ENCODE measurements at regions not wholly inside any gene's neighbourhood (a gene's known extent, or its start where the extent isn't known, plus 50 kb on each side); places are given as distances from the start of the nearest gene placed in this dataset.
"Not testable (repeated sequence)": the region's sequence is repeated elsewhere in the genome, so short reads cannot be mapped to it uniquely, and the experiment has no call there.

DNA sequence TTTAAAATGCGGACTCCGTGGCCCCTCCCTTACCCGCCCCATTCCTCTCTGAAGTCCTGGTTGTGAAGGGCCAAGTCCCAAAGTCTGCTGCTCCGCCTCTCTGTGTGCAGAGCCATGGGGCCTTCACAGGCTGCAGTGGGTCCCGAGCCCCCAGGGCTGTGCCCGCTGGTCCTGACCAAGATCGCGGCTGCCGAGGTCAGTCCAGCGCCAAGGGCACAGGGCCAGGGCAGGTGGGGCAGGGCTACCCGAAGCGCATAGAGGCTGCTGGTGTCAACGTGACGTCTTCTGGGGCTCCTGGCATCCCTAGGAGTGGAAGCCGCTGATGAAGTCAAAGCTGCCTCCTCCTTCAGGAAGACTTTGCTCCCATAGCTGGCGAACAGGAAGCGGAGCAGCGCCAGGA, 858.8 kb downstream of the TUBA3C start:
- H3K9me3 Mint-ChIP-seq; ATAC-seq (ENCODE audit: low read depth); H3K36me3 Mint-ChIP-seq; H3K4me3 Mint-ChIP-seq; H3K27me3 Mint-ChIP-seq; DNase-seq (ENCODE audit: low spot score in 2 of 2); H3K4me1 Mint-ChIP-seq; H3K27ac Mint-ChIP-seq: not testable (repeated sequence)

DNA sequence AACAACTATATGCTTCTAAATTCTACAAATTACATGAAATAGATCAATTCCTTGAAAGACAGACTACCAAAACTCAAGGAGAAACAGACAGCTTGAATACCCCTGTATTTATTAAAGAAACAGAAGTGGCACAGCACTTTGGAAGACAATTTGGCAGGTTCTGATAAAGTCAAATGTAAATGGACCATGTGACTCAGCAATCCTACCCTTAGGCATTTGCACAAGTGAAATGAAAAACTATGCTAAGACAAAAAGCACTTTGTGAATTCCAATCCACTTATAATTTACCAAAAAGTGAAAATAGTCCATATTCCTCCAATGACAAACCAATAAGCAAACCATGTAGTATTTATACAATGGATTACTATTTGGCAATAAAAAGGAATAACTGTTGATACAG, 862.0 kb downstream of the TUBA3C start:
- not testable (repeated sequence) for H3K9me3 Mint-ChIP-seq, H3K4me1 Mint-ChIP-seq, H3K4me3 Mint-ChIP-seq

DNA sequence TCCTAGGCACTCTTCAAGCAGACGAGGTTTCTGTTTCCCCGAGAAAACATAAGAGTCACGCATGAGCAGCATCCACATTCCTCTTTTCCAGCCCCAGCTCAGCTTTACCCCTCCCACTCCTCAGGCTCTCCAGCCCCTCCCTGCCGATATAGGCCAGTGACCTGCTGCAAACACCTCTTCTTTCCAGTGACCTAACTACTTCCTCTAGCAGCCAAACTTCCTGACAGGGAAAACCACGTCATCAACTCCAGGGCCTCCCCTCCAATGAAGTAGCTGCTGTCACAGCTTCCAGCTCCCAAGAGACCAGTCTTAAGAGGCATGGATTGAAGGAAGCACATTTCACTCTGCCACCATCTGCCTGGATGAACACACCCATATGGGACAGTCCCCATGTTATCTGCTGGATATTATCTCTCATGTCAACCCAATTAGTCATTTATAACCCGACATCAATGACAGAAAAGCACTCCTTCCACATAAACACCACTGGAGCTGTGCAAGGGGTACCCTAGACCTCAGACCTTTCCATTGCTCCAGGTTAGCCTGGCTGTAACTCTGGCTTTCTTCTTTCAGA, 878.3 kb downstream of the TUBA3C start:
- not testable (repeated sequence) for H3K9me3 Mint-ChIP-seq; H3K27me3 Mint-ChIP-seq; H3K36me3 Mint-ChIP-seq; ATAC-seq (ENCODE audit: low read depth); DNase-seq (ENCODE audit: low spot score in 2 of 2); H3K27ac Mint-ChIP-seq; H3K4me1 Mint-ChIP-seq; H3K4me3 Mint-ChIP-seq

More for the DNA sequence above, 862.0 kb downstream of the TUBA3C start:
- not testable (repeated sequence) for ATAC-seq (ENCODE audit: low read depth); H3K36me3 Mint-ChIP-seq; DNase-seq (ENCODE audit: low spot score in 2 of 2); H3K27me3 Mint-ChIP-seq; H3K27ac Mint-ChIP-seq

DNA sequence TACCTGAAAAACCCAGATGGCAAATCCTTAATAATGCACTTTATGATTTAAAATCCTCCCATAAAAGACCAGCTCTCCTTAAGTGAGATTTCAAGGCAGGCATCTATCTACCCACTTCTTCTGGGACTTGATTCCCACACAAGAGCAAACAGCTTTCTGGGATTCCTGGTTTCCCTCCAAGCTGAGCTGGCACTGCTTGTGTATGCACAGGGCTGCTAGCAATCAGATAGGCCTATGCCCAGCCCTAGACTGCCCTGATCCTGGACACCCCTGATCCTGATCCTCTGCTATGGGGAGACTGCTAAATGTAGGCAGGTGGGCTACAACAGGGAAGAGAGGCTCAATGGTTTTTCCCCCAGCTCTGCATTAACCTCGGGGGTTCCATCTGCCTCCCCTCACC, 880.7 kb downstream of the TUBA3C start:
- not testable (repeated sequence) for H3K36me3 Mint-ChIP-seq; H3K27ac Mint-ChIP-seq; ATAC-seq (ENCODE audit: low read depth); H3K4me1 Mint-ChIP-seq; H3K4me3 Mint-ChIP-seq; DNase-seq (ENCODE audit: low spot score in 2 of 2); H3K27me3 Mint-ChIP-seq; H3K9me3 Mint-ChIP-seq

DNA sequence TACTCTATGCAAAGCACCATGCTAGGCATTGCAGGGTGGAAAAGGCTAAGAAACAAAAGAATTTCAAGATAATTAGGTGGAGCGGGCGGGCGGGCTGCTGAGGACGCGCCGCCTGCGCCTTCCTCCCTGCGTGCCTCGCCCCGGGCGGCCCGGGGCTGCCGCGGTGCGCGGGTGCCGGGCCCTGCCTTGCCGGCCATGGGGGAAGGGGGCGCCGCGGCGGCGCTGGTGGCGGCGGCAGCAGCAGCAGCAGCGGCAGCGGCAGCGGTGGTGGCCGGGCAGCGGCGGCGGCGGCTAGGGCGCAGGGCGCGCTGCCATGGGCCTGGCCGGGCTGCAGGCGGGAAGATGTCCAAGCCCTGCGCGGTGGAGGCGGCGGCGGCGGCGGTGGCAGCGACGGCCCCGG, 884.3 kb downstream of the TUBA3C start:
- not testable (repeated sequence) for H3K27ac Mint-ChIP-seq; H3K9me3 Mint-ChIP-seq; DNase-seq (ENCODE audit: low spot score in 2 of 2); H3K4me1 Mint-ChIP-seq; H3K27me3 Mint-ChIP-seq; H3K4me3 Mint-ChIP-seq; H3K36me3 Mint-ChIP-seq
- peak; percentile 21 for ATAC-seq (ENCODE audit: low read depth)

DNA sequence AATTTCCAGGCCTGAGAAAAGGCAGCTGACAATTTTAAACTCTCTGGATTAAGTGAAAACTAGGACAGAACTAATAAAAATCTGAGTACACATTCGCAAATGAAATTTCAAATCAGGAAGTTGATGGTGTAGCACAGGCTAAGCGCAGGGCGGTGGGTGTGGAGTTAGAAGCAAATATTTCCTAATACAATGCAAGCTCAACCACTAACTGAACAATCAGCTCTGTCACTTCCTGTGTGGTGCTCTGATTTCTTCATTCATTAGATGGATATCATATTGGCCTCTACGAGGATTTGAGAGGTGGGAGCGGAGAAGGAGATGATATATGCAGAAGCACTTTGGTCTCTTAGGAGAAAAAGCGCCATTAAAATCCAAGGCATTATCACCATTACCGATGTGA, 885.0 kb downstream of the TUBA3C start:
- not testable (repeated sequence) for H3K36me3 Mint-ChIP-seq, H3K27ac Mint-ChIP-seq

DNA sequence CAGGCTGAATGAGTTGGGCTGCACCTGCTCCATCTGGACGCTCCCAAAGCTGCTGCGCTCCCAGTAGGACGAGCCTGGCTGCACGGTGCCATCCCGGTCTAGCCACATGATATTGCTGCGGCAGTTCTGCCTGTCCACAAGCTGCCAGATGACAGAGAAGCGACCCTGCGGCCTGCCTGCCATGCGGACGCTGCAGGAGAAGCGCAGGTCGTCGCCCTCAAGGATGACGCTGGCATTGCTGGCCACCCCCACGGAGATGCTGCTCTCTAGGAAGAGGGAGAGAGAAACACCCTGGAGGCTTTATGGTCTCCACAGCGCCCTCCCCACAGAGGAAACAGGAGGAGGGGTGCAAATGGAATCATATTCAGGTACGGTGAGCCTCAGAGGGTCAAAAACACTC, 887.3 kb downstream of the TUBA3C start:
- not testable (repeated sequence) for H3K27ac Mint-ChIP-seq; H3K27me3 Mint-ChIP-seq; H3K36me3 Mint-ChIP-seq; ATAC-seq (ENCODE audit: low read depth); H3K9me3 Mint-ChIP-seq; H3K4me1 Mint-ChIP-seq; DNase-seq (ENCODE audit: low spot score in 2 of 2)
- H3K4me3 Mint-ChIP-seq: peak overlapping the region; percentile 47

More for the DNA sequence above, 885.0 kb downstream of the TUBA3C start:
- not testable (repeated sequence) for DNase-seq (ENCODE audit: low spot score in 2 of 2); H3K4me3 Mint-ChIP-seq; ATAC-seq (ENCODE audit: low read depth); H3K9me3 Mint-ChIP-seq; H3K4me1 Mint-ChIP-seq; H3K27me3 Mint-ChIP-seq

DNA sequence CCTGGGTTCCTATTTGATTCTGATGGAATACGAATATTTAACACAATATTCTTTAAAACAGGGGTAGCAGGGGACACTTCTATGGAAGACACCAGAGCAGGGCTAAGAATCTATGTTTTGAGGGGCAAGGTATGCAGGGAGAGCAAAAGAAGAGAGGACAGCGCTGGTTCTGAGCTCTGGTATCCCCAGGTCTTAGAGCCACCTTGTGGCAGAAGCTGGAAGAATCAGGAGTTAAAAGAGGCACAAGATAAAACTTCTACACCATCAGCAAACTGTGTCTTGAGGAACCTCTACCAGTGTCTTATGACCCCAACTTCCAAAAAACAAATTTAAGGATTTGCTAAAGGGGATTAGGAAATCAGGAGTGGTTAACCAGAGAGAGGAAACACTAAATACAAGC, 894.8 kb downstream of the TUBA3C start:
- not testable (repeated sequence) for ATAC-seq (ENCODE audit: low read depth); H3K9me3 Mint-ChIP-seq; H3K4me3 Mint-ChIP-seq

DNA sequence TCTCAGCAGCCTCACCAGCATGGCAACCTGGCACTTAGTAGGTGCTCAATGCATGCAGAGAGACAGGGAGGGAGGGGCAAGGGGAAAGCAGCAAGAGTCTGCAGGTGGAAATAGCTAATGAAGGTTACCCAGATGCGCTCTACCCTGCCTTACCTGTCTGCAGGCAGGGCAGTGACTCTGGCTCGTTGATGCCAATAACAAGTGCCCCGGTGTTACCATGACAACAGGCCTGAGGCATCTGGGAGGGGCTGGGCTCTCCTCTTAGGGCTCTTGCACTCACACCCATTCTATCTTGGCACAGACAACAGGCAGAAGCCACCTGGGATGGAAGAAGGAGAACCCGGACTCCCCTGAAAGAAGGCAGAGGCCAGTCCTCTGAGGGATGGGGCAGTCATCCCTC, 896.0 kb downstream of the TUBA3C start:
- ATAC-seq (ENCODE audit: low read depth); DNase-seq (ENCODE audit: low spot score in 2 of 2); H3K27me3 Mint-ChIP-seq; H3K9me3 Mint-ChIP-seq; H3K4me1 Mint-ChIP-seq; H3K27ac Mint-ChIP-seq; H3K4me3 Mint-ChIP-seq; H3K36me3 Mint-ChIP-seq: not testable (repeated sequence)

More for the DNA sequence above, 894.8 kb downstream of the TUBA3C start:
- H3K36me3 Mint-ChIP-seq; H3K27ac Mint-ChIP-seq; H3K4me1 Mint-ChIP-seq; DNase-seq (ENCODE audit: low spot score in 2 of 2); H3K27me3 Mint-ChIP-seq: not testable (repeated sequence)

DNA sequence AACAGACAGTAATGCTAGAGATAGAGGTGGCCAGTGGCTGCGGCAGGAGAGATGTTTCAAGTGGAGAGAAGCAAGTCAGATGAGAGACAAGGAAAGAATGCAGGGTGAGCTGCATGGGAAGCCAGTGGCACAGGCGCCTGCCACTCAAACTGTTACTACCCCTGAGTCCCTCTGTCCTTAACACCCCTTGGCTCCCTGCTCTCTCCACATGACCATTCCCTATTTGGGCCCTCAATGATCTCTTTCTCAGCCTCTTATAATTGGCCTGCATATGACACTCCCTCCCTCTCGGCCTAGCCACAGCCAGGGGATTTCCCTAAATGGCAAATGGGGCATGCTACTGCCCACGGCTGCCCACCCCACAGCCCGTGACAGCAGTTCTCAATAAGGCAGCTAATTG, 897.6 kb downstream of the TUBA3C start:
- H3K27ac Mint-ChIP-seq; H3K36me3 Mint-ChIP-seq; H3K9me3 Mint-ChIP-seq; H3K4me3 Mint-ChIP-seq; DNase-seq (ENCODE audit: low spot score in 2 of 2); H3K27me3 Mint-ChIP-seq; H3K4me1 Mint-ChIP-seq; ATAC-seq (ENCODE audit: low read depth): not testable (repeated sequence)

DNA sequence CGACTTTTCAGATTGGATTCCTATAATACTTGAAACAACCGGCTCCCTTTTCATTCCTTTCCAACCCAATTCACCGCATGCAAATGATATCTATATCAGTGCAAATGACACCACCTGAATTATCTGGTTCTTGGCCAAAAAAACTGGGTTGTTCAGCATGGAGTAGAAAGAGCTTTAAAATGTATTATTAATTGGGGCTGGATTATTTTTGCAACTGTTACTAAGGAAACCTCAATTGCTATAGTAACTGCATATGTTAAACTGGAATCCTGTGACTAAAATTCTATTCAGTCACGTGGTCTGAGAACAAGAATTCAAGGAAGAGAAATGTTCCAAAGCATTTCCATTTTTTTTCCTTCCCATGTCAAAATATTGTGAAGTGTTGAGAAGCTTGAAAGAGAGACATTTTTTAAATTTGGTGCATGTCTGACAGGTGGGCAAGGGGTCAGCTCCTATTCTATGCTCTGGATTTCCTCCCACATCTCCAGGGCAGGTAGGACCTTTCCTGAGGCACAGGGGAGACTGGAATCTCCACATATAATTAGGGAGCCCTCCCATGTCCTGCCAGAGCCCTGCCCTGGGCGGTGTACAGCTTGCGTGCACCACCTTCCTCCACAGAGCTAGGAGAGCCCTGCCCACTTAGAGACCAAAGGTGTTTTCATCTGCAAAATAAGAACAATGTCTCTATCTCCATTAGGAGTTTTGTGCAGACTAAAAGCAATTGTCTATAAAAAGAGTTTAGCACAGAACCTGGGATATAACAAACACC, 899.6 kb downstream of the TUBA3C start:
- not testable (repeated sequence) for DNase-seq (ENCODE audit: low spot score in 2 of 2); H3K9me3 Mint-ChIP-seq; H3K4me3 Mint-ChIP-seq; H3K27ac Mint-ChIP-seq; H3K4me1 Mint-ChIP-seq; H3K27me3 Mint-ChIP-seq; ATAC-seq (ENCODE audit: low read depth); H3K36me3 Mint-ChIP-seq

DNA sequence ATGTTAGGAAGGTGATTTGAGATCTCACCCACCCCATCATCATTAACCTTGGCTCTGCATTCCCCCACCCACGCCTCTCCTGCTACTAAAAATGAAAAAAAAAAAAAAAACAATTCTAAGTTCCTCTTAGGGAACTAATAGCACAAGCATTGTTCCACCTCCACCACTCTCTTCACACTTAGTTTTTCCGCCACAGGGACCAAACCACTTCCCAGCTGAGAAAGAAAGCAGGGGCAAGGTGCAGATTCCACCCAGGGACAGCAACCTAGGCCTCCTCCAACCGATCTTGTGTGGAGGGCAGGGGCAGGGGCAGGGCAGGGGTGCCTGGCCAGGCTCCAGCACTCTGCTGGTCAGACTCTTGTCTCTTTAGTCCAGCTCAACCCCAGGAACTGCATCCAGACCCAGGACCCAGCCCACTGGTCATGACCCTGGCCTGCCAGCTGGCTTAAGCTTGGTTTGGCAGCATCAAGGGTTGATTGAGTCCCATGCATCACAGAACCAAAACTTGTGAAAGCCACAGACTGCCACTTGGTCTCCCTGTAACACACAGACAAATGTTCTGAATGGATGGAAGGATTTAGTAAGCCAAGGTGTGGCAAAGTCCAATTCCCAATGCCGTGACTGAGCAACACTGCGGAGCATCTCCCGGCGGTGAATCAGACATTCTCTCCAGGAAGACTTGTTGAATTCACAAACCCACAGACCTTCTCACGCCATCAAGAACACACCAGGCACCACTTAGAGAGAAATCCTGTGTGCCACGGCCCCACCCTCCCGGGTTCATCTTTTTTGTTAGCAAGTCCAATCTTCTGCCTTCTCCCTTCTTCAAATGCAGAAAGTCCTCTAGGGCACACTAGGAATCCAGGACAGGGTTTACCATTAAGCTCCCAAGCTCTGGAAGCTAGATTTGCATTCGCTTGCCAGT, 900.5 kb downstream of the TUBA3C start:
- H3K4me3 Mint-ChIP-seq; H3K36me3 Mint-ChIP-seq; ATAC-seq (ENCODE audit: low read depth); H3K27ac Mint-ChIP-seq; DNase-seq (ENCODE audit: low spot score in 2 of 2); H3K9me3 Mint-ChIP-seq; H3K27me3 Mint-ChIP-seq; H3K4me1 Mint-ChIP-seq: not testable (repeated sequence)

DNA sequence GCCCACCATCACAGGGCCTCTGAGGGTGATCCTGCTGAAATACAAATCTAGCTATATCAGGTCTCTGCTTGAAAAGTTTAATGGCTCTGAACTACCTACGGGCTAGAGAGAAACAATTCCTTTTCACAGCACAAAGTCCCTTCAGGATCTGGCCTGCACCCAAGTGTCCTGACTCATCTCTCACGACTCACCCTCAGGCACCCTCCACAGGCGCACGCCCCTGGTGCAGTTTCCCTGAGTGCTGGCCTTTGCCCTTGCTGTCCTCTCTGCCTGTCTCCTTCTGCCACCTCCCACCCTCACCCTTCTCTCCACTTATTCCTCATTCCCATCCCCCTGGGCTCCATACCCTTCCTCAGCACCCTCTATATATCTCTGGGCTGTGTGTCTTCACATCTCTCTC, 901.7 kb downstream of the TUBA3C start:
- H3K27ac Mint-ChIP-seq; H3K36me3 Mint-ChIP-seq; H3K4me3 Mint-ChIP-seq; ATAC-seq (ENCODE audit: low read depth); H3K27me3 Mint-ChIP-seq; DNase-seq (ENCODE audit: low spot score in 2 of 2); H3K9me3 Mint-ChIP-seq; H3K4me1 Mint-ChIP-seq: not testable (repeated sequence)

DNA sequence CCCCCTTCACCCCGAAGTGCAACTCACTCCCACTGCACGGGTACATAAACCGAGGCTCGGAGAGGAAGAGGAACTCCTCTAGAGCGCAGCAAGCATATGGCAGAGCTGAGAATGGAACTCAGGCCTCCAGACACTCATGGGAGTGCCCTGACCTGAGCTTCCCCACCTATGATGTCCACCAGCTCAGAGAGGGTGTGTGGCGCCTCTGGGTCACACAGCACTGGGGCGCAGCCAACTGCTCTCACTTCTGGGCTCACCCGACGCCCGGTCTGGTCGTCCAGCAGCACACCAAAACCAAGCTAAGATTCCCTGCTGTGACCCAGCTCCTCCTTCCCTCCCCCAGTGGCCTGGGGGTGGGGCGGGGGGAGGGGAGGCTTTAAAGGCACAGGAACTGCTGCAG, 904.3 kb downstream of the TUBA3C start:
- H3K9me3 Mint-ChIP-seq; H3K4me3 Mint-ChIP-seq; H3K27ac Mint-ChIP-seq; DNase-seq (ENCODE audit: low spot score in 2 of 2); H3K4me1 Mint-ChIP-seq; H3K27me3 Mint-ChIP-seq; ATAC-seq (ENCODE audit: low read depth); H3K36me3 Mint-ChIP-seq: not testable (repeated sequence)
